HG03520 (cell line): ENCODE measurements at regions not wholly inside any gene's neighbourhood (a gene's known extent, or its start where the extent isn't known, plus 50 kb on each side); places are given as distances from the start of the nearest gene placed in this dataset.
"Not testable (repeated sequence)": the region's sequence is repeated elsewhere in the genome, so short reads cannot be mapped to it uniquely, and the experiment has no call there.

Source experiments
- ATAC-seq: cut with Tn5 transposase; IDR thresholded peaks from one replicate; pipeline ENCODE4 v1.9.1; 2021; ENCODE audit warnings: mild to moderate bottlenecking, moderate library complexity; ENCODE audit not compliant: unreplicated experiment

GRCh38 chr1:195851804-195852203 lies 756.4 kb downstream of the KCNT2 start:
- ATAC-seq, result no peak

- ATAC-seq, result no peak
Measured at GRCh38 chr1:195851016-195851601, 757.1 kb downstream of the KCNT2 start.

GRCh38 chr1:195849180-195849579 lies 759.1 kb downstream of the KCNT2 start:
- ATAC-seq, result no peak

GRCh38 chr1:195847957-195848875 lies 760.0 kb downstream of the KCNT2 start:
- ATAC-seq, result not testable (repeated sequence)

GRCh38 chr1:195831789-195832188 lies 776.5 kb downstream of the KCNT2 start:
- ATAC-seq, result no peak

GRCh38 chr1:195828325-195828724 lies 779.9 kb downstream of the KCNT2 start:
- no peak for ATAC-seq

- no peak for ATAC-seq
Measured at GRCh38 chr1:195820925-195821324, 787.3 kb downstream of the KCNT2 start.

- ATAC-seq, result no peak
Measured at GRCh38 chr1:195806060-195806459, 802.2 kb downstream of the KCNT2 start.

GRCh38 chr1:195804547-195804946 lies 803.7 kb downstream of the KCNT2 start:
- no peak for ATAC-seq

GRCh38 chr1:195799016-195799415 lies 809.2 kb downstream of the KCNT2 start:
- ATAC-seq, result no peak

- ATAC-seq, result no peak
Measured at GRCh38 chr1:195794225-195794624, 814.0 kb downstream of the KCNT2 start.

- ATAC-seq, result no peak
Measured at GRCh38 chr1:195791796-195792195, 816.4 kb downstream of the KCNT2 start.

GRCh38 chr1:195790514-195791168 lies 817.6 kb downstream of the KCNT2 start:
- ATAC-seq, result no peak

- no peak for ATAC-seq
Measured at GRCh38 chr1:195789321-195789720, 818.9 kb downstream of the KCNT2 start.

GRCh38 chr1:195788721-195789120 lies 819.5 kb downstream of the KCNT2 start:
- no peak for ATAC-seq

GRCh38 chr1:195785830-195786229 lies 822.4 kb downstream of the KCNT2 start:
- ATAC-seq, result no peak

- ATAC-seq, result no peak
Measured at GRCh38 chr1:195773931-195774330, 834.3 kb downstream of the KCNT2 start.

- ATAC-seq, result no peak
Measured at GRCh38 chr1:195769461-195769860, 838.8 kb downstream of the KCNT2 start.

GRCh38 chr1:195768936-195769335 lies 839.3 kb downstream of the KCNT2 start:
- no peak for ATAC-seq

GRCh38 chr1:195768377-195768776 lies 839.9 kb downstream of the KCNT2 start:
- ATAC-seq, result no peak

- ATAC-seq, result no peak
Measured at GRCh38 chr1:195766709-195767108, 841.5 kb downstream of the KCNT2 start.

- no peak for ATAC-seq
Measured at GRCh38 chr1:195765099-195765498, 843.1 kb downstream of the KCNT2 start.
